HG02642 (cell line): ENCODE measurements at regions not wholly inside any gene's neighbourhood (a gene's known extent, or its start where the extent isn't known, plus 50 kb on each side); places are given as distances from the start of the nearest gene placed in this dataset.

Source experiments
- ATAC-seq: cut with Tn5 transposase; IDR thresholded peaks from one replicate; pipeline ENCODE4 v1.9.1; 2021; ENCODE audit warnings: mild to moderate bottlenecking; ENCODE audit not compliant: unreplicated experiment, poor library complexity

DNA sequence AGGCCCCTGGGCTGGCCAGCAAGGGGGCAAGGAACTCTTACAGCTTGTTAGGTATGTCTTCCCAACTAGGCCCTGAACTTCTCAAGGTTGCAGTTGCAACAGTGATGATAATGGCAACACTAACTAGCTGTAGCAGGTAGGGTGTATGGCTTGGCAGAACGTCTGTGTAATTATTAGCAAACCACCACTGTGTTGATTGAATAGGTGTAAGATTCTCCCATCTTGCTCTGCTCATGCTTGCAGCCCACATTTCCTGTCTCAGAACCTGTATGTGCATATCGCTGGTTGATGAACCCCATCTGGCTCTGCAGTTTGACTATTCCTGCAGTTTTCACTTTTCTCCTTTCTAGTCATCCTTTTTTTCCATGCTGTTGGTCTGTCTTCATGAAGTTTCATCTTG lies 178.8 kb downstream of the KATNAL1 start:
- ATAC-seq: no peak

DNA sequence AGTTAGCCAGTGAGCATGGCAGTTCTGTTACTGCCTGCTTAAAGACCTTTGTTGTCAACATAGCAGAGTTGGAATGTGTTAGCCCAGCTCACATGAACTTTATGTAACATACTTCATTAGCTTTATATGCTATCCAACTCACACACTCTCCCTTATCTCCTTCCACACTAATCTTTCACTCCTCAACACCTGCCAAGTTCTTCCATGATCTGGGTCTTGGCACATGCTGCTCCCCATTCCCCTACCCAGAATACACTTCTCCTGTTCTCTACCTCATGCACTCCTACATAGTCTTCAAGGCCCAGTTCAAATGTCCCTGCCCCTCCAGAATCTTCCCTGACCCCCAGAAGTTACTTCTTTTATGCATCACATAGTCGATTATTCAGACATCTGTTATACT lies 179.3 kb downstream of the KATNAL1 start:
- ATAC-seq: no peak

DNA sequence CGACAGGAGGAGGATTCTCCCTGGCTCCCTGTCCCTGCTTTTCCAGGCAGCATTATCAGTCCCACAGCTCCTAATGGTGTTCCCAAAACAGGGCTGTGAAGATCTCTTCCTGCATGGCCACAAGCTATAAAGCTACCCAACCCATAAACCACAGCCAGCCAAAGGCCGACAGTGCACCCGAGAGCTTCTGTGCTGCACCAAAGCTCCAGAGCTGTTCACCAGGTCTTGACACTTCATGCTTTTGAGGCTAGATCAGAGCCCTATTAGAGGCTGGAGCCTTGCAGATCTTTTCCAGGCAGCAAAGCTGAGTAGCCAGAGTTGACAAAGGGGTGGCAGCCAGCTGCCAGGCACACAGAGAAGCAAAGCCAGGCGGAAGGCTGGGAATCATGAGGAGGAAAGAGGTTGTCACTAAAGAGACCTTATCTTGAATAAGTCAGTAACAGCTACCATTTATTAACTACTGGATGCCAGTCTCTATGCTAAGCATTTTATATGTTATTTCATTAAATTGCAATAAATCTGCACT lies 180.4 kb downstream of the KATNAL1 start:
- no peak for ATAC-seq

DNA sequence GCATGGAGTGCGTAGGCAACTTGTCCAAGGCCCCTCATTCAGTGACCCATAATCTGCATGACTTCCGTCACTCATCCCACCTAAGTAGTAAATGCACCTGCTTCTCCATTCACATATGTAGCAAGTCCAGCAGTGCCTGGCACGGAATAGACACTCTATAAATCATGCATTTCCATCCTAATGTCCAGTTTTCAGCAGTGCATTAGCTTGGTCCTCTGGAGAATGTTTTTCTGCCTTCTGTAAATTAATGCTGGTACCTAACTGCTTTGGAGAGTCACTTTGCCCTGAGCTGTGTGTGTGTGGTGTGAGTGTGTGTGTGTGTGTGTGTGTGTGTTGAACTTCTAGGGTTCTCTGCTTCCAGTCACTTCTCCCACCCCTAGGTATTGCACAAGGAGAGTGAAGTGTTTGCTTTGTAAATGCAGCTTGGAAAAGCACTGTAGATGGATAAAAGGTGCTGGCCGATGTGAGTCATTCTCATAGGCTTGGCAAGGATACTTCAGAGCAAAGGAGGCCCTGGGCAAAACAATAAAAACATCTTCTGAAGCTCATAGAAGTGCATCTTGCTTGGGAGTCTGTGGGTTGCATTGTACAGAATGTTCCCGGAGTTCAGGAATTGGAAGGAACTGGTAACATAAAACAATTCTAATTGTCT lies 181.8 kb downstream of the KATNAL1 start:
- ATAC-seq: no peak

DNA sequence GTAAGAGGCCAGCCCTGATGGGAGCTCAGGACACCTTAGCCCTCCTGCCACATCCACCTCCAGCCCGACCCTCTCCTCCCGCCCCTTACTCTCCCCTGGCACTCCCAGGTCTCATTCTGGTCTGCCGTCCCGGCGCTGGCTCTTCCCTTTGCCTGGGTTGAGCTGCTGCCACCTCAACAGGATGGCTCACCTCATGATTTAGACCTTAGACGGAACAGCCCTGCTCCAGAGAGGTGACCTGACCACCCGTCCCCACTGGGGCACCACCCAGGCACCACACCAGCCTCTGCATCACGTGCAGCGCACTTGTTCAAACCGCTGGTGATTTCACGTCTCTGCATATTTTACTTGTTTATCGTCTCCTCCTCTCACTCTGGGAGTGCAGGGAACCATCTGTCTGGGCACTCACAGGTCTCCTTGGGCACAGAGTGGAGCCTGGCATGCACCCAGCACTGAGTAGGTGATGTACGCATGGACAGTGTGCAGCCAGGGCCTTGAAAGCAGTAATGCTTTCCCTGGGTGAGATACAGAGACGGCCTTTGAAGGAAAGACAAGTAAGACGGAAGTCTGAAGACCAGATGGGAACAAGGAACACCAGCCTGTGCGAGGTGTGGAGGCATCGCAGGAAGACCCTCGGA lies 183.1 kb downstream of the KATNAL1 start:
- no peak for ATAC-seq

DNA sequence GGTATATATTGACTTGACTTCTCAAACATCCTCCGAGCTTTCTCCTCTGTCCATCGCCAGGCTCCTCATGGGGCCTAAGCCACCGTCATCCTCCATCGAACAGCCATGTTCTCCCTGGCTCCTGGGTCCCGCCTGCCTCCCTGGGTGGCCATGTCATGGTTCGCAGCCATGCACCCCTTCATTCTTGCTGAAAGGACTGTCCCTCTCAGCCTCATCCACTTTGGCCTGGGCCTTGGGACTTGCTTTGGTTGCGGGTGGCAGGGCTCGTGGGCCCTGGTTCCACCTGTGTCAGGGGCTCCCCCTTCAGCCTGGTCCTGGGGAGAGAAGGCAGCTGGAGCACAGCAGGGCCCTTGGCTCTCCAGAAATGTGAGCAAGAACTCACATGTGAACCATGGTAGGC lies 183.8 kb downstream of the KATNAL1 start:
- ATAC-seq: no peak

DNA sequence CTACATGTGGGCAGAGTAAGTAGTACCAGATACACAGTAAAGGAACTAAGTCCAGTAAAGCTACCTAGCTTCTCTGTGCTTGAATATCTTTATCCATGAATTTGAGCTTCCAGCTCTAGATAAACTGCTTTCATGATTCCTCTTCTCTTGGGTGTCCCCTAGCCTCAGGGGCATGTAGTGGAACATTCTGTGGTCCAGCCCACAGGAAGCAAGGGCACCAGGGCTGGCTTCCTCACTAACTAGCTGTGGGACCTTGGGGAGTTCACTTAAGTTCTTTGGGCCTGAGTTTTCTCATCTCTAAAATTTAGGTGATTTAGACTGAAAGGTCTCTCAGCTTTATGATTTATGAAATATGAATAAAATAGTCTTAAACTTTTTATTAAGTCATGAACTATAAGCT lies 185.7 kb downstream of the KATNAL1 start:
- no peak for ATAC-seq

DNA sequence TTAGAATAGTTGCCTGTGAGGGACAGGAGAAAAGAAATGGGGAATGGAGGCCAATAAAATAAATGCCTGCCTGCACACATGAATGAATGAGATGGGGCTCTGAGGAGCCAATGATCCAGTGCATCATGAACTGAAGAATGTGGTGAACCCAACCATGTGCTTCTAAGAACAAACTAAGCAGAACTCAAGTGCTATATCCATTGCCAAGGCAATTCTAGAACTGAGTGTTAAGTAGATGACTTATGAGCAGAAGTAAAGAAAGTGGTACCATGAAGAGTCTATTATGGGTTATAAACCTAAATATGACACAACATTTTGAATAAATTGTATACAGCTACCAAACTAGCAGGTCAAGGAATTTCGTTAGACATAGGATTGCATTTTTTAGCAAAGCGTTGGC lies 186.1 kb downstream of the KATNAL1 start:
- no peak for ATAC-seq

DNA sequence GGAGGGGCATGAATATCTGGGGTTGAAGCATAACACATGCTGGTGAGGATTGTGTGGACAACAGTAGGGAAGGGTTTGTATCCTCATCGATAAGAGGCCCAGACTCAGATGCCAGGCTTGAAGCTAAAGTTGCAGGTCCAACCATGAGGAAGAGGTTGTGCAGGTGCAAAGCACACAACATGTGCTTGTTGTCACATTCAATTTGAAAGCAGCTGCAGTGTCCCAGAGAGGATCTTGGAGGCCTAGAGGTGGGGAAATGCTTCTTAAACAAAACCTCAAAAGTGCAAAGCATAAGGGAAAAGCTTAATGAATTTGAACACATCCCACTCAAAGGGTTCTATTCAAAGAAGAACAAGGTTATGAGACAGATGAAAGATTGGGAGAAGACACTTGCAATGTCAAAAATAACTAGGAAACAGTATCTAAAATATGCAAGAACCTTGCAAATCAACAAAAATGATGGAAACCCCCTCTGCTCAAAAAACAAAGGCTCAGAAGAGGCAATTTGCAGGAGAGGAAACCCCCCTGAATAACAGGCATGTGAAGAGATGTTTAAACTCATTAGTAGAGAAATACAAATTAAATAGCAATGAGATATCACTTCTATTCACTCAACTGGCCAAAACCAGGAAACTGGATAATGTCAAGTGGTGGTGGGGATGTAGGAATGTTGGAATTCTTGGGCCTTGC lies 187.1 kb downstream of the KATNAL1 start:
- no peak for ATAC-seq

DNA sequence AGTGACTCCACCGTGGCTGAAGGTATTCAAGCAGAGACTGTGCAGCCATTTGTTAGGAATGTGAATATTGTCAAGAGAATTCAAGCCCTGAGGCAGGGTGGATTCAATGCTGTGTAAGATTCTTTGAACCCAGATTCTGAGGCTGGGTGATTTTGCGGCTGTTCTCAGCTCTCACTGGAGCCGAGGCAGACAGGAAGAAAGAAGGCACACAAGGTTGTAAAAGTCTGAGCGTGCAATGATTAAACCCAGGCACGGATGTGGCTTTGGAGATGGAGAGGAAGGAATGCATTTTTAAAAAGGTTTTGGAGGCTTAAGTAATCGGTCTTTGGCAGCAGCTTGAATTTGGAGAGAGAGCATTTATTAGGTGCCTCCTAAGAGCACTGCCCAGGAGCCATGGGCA lies 187.9 kb downstream of the KATNAL1 start:
- no peak for ATAC-seq

DNA sequence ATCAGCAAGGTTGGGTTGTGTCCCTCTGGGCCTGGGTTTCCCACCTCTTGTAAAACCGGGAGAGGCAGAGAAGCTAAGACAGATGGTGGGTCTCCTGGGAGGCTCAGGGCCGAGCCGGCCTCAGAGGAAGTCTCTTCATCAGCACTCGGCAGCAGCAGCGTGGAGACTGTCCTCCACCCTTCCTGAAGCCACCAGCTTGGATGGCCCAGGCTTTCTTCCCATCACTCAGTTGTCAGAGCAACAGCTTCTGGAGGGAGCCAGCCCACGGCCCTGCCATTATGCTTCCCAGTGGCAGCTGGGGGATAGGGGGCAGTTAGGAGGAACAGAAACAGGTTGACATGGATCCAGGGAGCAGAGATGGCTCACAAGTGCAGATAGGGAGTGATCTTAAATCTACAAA lies 191.0 kb downstream of the KATNAL1 start:
- no peak for ATAC-seq

DNA sequence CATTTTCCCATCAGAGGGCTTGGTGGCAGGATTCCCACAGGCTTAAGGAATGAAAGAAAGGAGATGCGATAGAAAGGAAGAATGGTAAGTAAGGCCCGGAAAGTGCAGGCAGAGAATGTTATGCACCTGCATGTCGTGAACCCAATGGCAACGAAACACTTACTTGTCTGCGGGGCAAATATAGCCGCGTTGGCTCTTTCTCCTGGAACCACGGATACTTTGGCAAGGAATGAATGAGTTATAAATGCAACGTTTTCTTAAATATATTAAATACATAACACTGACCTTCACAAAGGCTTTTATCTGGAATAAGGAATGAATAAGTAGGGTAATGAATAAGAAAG lies 192.1 kb downstream of the KATNAL1 start:
- ATAC-seq: no peak

DNA sequence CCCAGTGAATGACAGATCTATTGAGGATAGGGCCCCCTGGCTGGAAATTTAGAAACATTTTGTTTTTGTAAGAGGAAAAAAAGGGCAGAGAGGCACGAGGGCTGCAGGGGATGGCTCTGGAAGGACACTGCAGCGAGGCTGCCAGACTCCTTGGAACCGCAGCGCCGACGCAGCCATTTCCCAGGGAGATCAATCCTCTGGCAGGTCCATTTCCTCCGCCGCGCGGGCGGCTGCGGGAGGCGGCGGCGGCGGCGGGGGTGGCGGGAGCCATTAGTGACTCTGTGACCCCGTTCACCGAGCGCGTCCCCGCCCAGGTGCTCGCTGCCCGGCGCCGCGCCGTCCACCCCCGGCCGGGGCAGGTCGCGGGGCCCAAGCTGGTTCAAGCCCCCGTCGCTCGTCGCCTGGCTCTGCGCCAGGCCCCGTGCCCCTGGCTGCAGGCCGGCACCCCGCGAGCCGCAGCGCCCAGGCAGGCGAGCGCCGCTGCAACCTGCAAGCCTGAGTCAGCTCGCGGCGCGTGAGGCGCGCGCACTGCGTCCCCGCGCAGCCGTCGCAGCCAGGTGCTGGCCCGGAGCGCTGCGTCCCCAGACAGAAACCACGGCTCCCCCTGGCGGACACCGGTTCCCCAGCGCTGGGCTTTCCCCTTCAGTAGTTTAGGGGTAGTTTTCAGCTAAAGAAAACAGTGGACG lies 192.6 kb downstream of the KATNAL1 start:
- ATAC-seq: peak; percentile 91

DNA sequence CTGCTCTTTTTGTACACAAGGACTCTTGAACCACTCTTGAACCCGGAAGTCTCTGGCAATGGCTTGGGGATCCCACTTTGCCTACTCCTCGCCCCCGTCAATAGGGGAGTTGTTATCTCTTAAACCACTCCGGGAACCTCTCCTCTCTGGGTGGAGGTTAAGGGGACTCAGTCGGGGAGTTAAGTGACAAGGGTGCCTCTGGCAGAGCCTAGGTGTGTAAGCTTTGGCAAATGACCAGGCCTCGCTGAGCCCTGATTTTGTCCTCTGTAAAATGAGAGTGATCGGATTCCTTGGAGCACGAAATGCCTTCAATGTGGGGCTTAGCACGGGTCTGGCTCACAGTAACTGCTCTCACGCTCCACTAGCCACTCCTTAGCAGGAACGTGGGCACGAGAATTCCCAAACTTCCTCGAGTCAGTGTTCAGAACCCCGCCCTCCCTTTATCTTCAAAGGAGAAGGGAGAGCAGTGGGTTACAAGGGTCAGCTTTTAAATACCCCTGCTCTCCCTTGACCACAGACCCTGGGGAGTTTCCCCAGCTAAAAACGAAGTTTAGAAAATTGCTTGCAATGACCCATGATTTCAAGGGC lies 193.3 kb downstream of the KATNAL1 start:
- ATAC-seq: peak; percentile 1

DNA sequence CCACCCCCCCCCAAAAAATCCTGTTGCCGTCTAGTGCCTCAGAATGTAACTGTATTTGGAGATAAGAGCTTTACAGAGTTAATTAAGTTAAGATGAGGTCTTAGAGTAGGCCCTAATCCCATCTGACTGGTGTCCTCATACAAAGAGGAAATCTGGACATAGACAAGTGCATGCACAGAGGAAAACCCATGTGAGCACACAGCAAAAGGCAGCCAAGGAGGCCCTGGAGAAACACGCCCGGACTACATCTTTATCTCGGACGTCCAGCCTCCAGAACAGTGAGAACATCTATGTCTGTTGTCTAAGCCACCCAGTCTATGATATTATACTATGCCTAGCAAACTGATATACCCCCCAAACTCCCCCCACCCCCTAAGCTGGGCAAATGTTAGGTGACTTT lies 193.8 kb downstream of the KATNAL1 start:
- ATAC-seq: no peak

DNA sequence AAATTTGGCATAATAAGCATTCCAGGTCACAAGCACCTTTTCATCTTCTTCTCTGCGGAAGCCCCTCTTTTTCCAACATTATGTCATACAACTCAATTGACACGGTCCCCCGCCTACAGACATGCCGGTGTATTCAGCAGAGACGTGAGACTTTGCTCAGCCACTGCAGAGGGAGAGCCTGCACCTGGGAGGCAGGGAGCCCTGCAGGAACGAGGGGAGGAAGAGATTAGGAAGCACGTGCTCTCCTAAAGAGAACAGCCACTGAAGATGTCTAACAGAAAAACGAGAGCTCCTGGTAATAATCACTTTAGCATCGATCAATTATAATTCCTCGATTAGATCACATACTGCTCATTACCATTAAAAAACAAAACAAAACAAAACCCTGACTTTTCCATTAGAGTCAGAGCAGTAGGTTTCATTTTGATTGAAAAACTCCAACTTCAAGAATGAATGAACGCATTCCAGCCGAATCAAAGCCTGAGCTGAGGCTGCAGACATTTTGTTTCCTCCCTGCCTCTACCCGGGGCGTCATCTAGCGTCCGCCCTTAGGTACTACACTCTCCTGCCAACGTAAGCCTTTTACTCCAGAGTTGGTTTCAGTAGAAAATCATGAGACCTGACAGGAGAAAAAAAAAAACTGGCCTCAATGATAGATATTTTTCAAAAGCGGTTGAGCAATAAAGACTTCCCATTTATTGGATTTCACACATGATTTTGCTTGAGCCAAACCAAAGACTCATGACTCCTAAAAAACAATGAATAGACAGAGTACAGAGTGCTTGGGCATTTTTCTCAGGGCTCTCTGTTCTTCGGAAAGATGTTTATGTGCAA lies 194.5 kb downstream of the KATNAL1 start:
- peak; percentile 50 for ATAC-seq

DNA sequence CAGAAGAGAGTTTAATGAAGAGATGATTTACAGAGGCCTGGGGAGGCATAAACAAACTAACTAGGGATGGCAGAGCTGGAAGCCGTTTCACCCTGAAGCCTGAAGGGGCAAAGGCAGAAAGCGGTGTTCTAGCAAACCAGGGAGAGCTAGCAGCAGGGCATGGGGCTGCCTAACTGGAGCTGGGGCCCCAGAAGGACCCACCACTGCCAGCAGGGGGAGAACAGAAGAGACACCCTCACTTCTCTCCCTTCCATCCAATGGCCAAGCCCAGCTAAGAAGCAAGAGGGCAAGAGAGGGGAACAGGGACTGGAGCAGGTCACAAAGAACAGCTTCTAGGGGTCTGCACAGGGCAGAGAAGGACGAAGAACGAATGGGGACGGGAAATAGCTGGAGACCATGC lies 195.5 kb downstream of the KATNAL1 start:
- no peak for ATAC-seq

DNA sequence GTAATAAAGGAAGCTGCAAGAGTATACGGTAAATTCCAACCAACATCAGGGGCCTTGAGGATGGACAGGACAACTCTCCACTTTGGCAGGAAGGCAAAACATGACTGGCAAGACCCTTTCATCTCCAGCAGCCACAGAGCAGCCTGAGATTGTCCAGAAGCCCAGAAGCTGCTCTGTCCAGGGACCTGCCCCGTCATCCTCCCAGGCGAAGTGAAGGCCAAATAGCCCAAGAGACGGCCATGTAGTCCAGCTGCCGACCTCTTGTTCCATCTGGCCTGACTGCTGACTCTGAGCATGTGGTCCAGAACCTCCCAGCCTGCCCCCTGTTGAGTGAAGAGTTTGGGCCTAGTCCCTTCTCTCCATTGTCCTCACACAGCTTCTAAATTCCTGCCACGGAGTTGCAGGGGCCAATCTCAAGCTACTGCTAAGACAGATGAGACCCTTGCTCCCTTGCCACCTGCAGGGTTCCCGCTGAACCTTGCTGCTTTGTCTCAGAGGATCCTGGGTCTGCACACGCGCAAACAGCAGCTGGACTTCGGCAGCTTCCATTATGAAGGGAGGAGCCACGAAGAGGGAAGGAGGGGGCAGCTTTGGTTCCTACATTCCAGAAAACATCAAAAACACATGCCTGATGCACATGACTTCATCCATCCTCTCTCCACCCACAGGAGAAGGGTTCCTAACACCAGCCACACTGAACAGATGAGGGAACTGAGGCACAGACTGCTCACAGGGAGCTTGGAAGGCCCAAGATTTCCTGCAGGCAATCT lies 196.9 kb downstream of the KATNAL1 start:
- ATAC-seq: no peak

DNA sequence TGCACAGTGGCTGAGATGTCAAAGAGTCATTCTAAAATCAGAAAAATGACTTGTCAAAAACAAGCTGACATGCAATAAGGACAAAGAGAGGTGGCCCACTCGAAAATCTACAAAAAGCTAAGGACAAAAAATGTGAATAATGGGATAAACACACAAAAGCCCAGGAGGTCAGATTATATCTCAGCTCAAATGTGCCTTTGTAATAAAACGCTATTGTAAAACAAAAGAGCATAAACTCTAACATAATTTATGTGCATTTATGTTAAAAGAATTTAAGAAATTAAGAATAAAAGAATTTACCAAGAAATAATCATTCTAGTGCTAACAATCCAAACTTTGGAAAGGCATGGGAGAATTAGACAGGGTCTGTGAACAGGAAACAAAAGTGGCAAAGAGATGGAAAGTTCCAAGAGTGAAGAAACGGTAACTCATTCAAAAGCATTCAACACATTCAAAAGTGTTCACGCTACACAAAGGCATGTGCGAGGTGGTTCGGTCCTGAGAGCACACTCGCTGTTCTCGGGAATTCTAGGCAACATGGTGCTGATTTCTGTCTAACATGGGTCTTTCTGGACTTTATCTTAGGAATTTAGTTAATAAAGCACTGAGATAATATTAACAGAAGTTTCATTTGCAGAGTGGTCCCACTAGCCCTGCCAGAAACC lies 197.7 kb downstream of the KATNAL1 start:
- ATAC-seq: no peak
